Breast epithelium (tissue), 4 donors: ENCODE measurements at regions not wholly inside any gene's neighbourhood (a gene's known extent, or its start where the extent isn't known, plus 50 kb on each side); places are given as distances from the start of the nearest gene placed in this dataset.

Experiments used
- DNase-seq, 2 donors: peaks; one replicate each; pipeline ENCODE4 v3.0.0-alpha.2; 2019; ENCODE audit warnings: low spot score in 2 of 2
- H3K27ac ChIP-seq, 2 donors: fragments of 200-600 bp; sonication (generic) in 1 of 2; one replicate each; pipeline ENCODE4 v1.5.1; 2016 to 2019; ENCODE audit warnings: mild to moderate bottlenecking in 1 of 2
- H3K27me3 ChIP-seq, 2 donors: fragments of 200-600 bp; sonication (generic) in 1 of 2; one replicate each; pipeline versions ENCODE4 v1.5.1 to v1.6.0; 2017 to 2019; ENCODE audit warnings: control low read depth in 1 of 2, mild to moderate bottlenecking in 1 of 2
- H3K36me3 ChIP-seq: fragments of 200-600 bp; one replicate; pipeline ENCODE4 v1.5.1; 2019
- H3K4me1 ChIP-seq, 2 donors: fragments of 200-600 bp; sonication (generic); one replicate each; pipeline ENCODE4 v1.5.1; 2016 to 2019; ENCODE audit warnings: control low read depth in 1 of 2
- H3K4me3 ChIP-seq, 3 donors: fragments of 200-600 bp; sonication (generic); 1 replicate in 2 of 3; 2 replicates in 1 of 3; pipeline ENCODE4 v1.5.1; 2016 to 2019; ENCODE audit warnings: mild to moderate bottlenecking in 3 of 3, moderate library complexity in 2 of 3
- H3K9me3 ChIP-seq, 2 donors: fragments of 200-600 bp; sonication (generic) in 1 of 2; one replicate each; pipeline ENCODE4 v1.5.1; 2016 to 2019; ENCODE audit warnings: control low read depth in 1 of 2
- CTCF ChIP-seq, 3 donors: fragments of 450-650 bp; IDR thresholded peaks; one replicate each; pipeline ENCODE4 v1.5.1; 2016 to 2017; ENCODE audit warnings: antibody characterized with exemption in 3 of 3, mild to moderate bottlenecking in 3 of 3, moderate library complexity in 3 of 3
- POLR2A ChIP-seq: fragments of 450-650 bp; IDR thresholded peaks from one replicate; pipeline ENCODE4 v1.6.1; 2016; ENCODE audit warnings: antibody characterized with exemption, mild to moderate bottlenecking, moderate library complexity
- POLR2AphosphoS5 ChIP-seq, 3 donors: sonication (generic); formaldehyde crosslinking; IDR thresholded peaks; one replicate each; pipeline ENCODE4 v1.6.1; 2017; ENCODE audit warnings: antibody characterized with exemption in 3 of 3
- intact Hi-C: fragments of 100-400 bp; cut with DNase I; formaldehyde crosslinking; loops from one replicate; pipeline ENCODE4 v1.15.1; 2023; ENCODE audit warnings: low total_unique reads

- intact Hi-C loops: no loop called here
- Histone ChIP-seq H3K4me1 (no peaks in the 10 kb centered on the region), H3K9me3 (no peaks in the 10 kb centered on the region), H3K27ac (no peak overlapping the region), H3K27me3 (no peaks in the 10 kb centered on the region), H3K36me3 (no peaks in the 10 kb centered on the region), H3K4me3 (no peak overlapping the region)
- TF ChIP-seq POLR2AphosphoS5 (IDR thresholded peaks at IDR 0.05): no peak
- no peak for TF ChIP-seq POLR2A
- no peak for TF ChIP-seq CTCF (IDR thresholded peaks at IDR 0.05)
- DNase-seq: no peak
Measured at GRCh38 chr4:91989914-91990313, 313.9 kb upstream of the GRID2 start.

- intact Hi-C loops: no loop called here
Measured at GRCh38 chr4:91990726-91991125, 313.0 kb upstream of the GRID2 start.

GRCh38 chr4:91997045-91997444, 306.7 kb upstream of the GRID2 start:
- Histone ChIP-seq H3K4me3 (no peak overlapping the region), H3K27me3 (no peaks in the 10 kb centered on the region), H3K4me1 (no peaks in the 10 kb centered on the region), H3K36me3 (no peaks in the 10 kb centered on the region), H3K27ac (no peak overlapping the region), H3K9me3 (no peaks in the 10 kb centered on the region)
- DNase-seq: no peak
- TF ChIP-seq CTCF (IDR thresholded peaks at IDR 0.05) (no peak), POLR2AphosphoS5 (IDR thresholded peaks at IDR 0.05) (no peak), POLR2A (no peak)
- intact Hi-C loops: no loop called here

More at GRCh38 chr4:91990726-91991125, 313.0 kb upstream of the GRID2 start:
- Histone ChIP-seq H3K27ac (no peak overlapping the region), H3K27me3 (no peaks in the 10 kb centered on the region), H3K9me3 (no peaks in the 10 kb centered on the region), H3K4me3 (no peak overlapping the region), H3K4me1 (no peaks in the 10 kb centered on the region), H3K36me3 (no peaks in the 10 kb centered on the region)
- no peak for TF ChIP-seq POLR2A
- no peak for TF ChIP-seq CTCF (IDR thresholded peaks at IDR 0.05)
- no peak for TF ChIP-seq POLR2AphosphoS5 (IDR thresholded peaks at IDR 0.05)
- no peak for DNase-seq

GRCh38 chr4:92012899-92013867, 290.6 kb upstream of the GRID2 start:
- Histone ChIP-seq H3K27ac (no peak overlapping the region), H3K4me3 (no peak overlapping the region), H3K4me1 (no peaks in the 10 kb centered on the region), H3K36me3 (no peaks in the 10 kb centered on the region), H3K27me3 (no peaks in the 10 kb centered on the region), H3K9me3 (no peaks in the 10 kb centered on the region)
- TF ChIP-seq POLR2AphosphoS5 (IDR thresholded peaks at IDR 0.05) (no peak), POLR2A (no peak), CTCF (IDR thresholded peaks at IDR 0.05) (no peak)
- DNase-seq: no peak
- intact Hi-C loops: no loop called here

GRCh38 chr4:92014067-92014466, 289.7 kb upstream of the GRID2 start:
- Histone ChIP-seq H3K9me3 (no peaks in the 10 kb centered on the region), H3K27me3 (no peaks in the 10 kb centered on the region), H3K4me1 (no peaks in the 10 kb centered on the region), H3K27ac (no peak overlapping the region), H3K36me3 (no peaks in the 10 kb centered on the region), H3K4me3 (no peak overlapping the region)
- TF ChIP-seq CTCF (IDR thresholded peaks at IDR 0.05) (no peak), POLR2AphosphoS5 (IDR thresholded peaks at IDR 0.05) (no peak), POLR2A (no peak)
- DNase-seq: no peak
- intact Hi-C loops: no loop called here
